ENCODE measurements at regions not wholly inside any gene's neighbourhood (a gene's known extent, or its start where the extent isn't known, plus 50 kb on each side); places are given as distances from the start of the nearest gene placed in this dataset.

GRCh38 chr12:3947781-3948180 is 74.6 kb upstream of the PARP11 start:
- DNase-seq: no peak

GRCh38 chr12:3945671-3946070 is 72.5 kb upstream of the PARP11 start:
- no peak for DNase-seq

- DNase-seq: no peak
Observed at GRCh38 chr12:3944620-3945019, 71.4 kb upstream of the PARP11 start.

DNA sequence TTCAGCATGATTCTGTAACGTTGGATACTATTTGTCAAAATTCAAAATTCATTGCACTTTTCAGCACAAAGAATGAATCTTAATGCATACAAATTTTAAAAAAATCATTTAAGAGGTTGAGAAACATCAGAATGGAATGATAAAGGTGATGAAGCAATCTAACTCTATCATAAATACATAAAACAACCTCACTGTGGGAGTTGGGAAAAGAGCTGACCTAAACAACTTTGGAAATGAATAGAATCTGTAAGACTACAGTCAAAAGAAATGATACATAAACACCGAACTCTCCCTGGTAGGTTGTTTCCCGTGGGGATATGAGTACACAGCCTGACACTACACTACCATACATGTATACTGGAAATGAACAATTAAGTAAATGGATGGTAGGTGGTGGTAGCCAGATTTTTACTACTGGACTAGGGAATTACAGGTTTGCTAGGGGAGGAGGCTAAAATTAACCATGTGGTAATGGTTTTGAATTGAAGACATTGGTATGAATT is 64.9 kb upstream of the PARP11 start:
- DNase-seq: no peak

DNA sequence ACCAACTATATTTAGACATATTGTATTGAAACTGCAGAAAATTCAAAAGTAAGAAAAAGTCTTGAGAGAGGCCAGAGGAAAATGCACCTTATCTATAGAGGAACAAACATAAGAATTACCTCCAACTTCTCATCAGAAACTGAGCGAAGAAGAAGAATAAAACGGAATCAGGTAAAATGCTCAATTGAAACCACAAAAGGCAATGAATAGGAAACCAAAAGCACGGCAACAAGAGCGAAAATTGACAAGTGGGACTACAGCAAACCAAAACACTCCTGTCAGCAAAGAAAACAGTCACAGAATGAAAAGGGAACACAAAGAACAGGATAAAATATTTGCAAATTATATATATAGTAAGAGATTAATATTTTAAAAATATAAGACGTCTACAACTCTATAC is 61.9 kb upstream of the PARP11 start:
- DNase-seq: no peak

DNA sequence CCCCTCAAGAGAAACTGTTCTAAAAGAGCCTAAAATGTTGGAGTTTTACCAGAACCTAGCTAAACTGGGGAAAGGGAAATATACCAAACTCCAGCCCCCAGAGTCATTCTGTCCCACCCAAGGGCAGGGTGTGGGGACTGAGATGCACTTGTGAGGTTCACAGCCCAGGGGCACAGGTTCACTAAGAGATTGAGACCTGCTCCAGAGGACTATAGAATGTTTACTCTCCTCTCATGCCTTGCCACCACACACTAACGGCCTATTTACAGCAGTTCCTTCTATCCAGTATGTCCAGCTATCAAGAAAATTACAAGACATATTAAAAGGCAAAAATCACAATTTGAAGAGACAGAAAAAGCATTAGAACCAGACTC is 60.6 kb upstream of the PARP11 start:
- DNase-seq: no peak

DNA sequence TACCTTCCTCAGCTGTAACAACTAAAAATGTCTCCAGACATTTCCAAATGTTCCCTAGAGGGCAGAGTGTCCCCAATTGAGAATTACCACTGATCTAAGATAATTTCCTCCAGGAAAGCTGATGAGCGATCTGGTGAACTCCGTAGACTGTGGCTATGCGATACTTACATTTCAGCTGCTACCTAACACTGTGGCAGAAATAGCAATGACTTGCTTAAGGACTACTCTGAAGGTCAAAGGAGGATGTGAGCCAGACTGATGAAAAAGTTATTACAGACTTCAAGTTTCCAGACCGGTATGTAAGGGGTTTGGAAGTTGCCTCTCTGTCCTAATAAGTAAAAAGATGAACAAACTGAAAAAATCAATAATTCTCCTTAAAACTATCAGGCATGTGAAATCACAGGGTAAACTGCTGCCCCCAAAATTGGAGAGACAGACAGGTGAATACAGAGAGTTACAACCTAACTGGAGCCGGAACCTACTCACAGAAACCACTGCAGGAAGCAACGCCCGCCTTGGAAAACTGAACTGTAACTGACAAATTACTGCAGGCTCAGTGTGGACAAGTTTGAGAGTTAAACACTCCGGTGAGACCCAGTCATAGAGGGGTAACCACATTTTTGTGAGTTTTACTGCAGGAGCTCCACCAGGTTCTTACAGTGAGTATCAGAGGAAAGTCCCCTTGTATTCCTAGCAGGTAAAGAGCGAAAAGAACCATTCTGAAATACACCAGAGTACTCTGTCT is 60.0 kb upstream of the PARP11 start:
- no peak for DNase-seq

- no peak for DNase-seq
Observed at GRCh38 chr12:3931776-3932175, 58.6 kb upstream of the PARP11 start.

GRCh38 chr12:3931206-3931605 is 58.0 kb upstream of the PARP11 start:
- DNase-seq: no peak

DNA sequence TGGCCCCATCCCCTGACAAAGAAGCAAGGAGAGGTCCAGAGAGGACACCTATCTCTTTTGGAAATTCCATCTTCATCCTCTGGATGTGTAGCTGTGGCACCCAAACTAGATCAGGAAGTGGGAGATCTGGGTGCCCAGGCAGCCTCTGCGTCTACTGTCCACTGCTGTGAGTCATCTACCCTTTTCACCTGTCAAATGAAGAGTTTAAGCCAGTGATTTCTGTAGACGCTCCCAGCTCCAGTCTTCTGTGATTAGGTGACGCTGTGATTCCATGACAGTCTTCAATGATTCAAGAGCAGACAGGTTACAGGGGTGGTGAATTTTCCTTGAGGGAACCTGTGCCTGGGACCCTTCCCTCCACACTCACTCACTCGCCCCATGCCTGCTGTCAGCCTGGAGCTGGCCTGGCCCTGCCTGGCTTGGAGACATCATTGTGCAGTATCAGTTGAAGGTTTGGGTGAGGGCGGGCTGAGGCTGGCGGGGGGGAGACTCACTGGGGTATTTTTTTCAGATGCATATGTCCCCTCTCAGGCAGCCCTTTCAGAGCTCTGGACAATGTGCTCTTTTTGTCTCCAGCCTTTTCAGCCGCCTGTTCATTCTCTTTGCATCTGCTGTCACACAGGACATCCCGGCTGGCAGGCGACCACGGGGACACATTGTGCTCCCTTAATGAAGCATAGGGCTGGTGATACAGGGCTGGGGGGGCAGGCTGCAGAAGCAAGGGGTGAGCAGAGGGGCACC is 56.8 kb upstream of the PARP11 start:
- no peak for DNase-seq

DNA sequence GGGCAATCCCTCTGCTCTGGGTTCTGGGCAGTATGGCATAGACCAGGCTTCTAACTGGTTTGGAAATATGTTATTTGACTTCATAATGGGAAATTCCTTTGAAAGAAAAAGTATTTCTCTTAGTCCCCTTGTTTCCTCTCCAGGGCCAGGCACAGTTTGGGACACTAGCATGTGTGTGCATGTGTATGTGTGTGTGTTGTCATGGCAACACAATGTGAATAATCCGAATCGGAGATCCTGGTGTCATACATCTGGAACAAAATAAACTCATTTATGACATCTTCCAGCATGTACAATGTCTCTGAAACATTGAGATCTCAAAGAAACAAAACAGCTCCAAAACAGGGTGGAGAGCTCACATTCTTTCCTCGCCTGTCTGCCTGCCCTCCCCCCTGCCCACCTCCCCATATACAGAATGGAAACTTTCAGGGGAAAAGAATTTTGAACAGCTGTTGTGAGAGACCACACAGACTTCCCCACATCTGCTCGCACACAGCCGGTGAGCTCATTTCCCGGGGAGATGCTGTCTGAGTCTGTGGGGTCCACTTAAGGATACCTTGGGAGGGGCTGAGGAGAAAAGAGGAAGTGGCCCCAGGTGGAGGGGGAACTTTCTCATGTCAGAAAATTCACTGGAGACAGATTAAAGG is 55.5 kb upstream of the PARP11 start:
- no peak for DNase-seq

DNA sequence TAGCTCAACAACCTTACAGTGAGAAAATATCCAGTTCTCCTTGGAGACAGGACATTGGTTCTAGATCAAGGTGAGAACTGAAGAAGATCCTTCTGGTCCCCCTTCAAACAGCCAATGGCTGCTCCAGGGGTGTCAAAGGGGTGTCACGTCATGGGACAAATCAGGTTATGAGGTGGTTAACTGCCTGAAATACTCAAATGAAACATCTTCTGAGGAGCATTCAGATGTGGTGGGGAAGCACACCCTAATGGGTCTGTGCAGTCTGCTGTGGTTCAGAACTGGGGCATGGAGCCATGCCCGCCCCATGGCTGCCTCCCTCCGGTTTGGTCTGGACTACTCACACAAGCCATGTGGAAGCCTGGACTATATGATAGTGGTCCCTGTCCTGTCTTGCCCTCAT is 52.4 kb upstream of the PARP11 start:
- no peak for DNase-seq

DNA sequence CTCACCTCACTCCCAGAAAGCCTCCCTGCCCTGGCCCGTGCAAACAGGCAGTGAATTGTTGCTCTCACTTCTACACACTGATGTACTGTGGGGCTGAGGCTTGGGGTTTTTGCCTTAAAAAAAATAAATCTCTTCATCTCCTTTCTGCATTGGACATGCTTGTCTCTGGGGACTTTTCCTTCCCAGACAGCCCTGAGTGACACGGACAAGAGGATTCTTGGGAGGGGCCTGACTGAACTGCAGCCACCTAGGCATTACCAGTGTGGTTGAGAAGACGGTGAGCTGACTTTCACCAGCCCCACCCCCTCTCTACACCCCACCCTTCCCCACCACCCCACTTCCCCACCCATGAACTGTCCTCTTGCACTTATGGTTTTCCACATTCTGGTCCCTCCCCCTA is 51.6 kb upstream of the PARP11 start:
- DNase-seq: no peak

DNA sequence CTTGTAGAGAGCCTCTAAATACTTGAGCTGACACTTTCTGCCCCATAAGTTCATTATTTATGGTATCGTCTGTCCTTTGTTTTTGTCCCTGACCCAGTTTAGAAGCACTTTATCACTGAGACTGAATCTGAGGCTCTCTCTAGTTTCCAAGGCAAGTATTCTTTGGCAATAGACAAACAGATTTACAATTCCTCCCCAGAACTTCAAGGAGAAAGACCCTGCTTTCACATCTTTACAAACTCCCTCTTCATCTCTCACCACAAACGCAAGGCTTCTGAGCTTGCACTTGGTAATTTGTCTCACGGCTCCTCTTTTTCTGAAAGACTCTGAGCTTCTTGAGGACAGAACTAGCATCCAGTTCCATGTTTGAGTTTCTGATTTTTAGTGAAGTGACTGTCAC is 49.8 kb upstream of the PARP11 start:
- DNase-seq: no peak
